ENCODE measurements at regions not wholly inside any gene's neighbourhood (a gene's known extent, or its start where the extent isn't known, plus 50 kb on each side); places are given as distances from the start of the nearest gene placed in this dataset.

DNA sequence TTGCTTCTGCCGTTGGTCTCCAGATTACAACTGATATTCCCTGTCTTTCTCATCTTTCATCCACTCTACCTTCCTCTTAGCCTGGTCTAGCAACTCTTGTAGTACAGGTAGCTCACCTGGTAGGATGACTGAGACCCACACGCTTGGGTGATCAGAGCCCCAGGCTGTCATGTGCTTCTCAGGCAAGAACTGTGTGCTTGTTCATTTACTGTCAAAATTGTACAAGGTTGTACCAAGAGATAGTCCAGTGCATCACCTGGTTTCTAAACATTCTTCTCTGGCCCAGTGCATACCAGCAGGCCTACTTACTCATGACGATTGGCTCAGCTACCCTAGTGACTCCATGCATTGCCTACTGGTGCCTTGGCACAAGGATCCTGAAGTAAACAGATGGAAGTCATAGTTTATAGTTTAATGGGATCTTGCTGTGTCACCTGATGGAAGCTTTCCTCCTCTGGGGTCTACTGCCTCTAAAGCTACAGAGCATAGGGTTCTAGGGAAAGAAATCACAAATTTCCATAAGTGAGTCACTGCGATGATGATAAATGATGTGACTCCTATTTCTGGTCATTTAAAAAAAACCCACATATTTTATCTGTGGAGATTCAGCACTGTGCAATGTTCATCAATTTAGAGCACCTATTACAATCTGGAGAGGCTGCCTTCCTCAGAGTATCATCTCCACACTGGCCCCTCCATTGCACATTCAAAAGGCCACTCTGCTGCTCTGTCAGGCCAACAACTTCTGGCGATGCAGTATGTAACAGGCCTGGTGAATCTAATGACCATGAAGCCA lies 481.8 kb upstream of the MEIS1 start:
- no peak overlapping the region for H3K4me3 ChIP-seq

DNA sequence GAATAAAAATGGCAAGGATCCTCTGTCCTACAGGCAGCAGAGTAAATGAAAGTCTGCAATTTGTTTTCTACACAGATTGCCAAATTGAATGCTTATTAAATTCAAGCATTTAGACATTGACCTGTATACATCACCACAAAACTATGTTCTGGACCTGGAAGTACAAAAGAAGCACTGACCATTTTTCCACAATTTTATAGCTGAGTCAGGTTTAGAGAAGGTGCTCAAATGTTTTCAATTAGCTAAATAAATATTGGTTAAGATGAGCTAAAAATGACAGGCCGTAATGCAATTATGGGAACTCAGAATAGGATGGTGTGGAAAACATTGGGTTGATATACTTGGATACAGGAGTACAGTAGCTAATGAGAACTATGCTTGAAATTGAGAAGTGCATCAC lies 490.7 kb upstream of the MEIS1 start:
- H3K36me3 ChIP-seq (replicated peaks; ENCODE audit: insufficient read depth, low read depth) = no peaks in the 10 kb centered on the region
- no peak overlapping the region for H3K4me3 ChIP-seq
- TF ChIP-seq EZH2 (IDR thresholded peaks at IDR 0.05; ENCODE audit: borderline replicate concordance) (no peak), EZH2phosphoT487 (IDR thresholded peaks at IDR 0.05; ENCODE audit: low read depth, severe bottlenecking, unreplicated experiment) (no peak)
- TF ChIP-seq, protein P1, sequence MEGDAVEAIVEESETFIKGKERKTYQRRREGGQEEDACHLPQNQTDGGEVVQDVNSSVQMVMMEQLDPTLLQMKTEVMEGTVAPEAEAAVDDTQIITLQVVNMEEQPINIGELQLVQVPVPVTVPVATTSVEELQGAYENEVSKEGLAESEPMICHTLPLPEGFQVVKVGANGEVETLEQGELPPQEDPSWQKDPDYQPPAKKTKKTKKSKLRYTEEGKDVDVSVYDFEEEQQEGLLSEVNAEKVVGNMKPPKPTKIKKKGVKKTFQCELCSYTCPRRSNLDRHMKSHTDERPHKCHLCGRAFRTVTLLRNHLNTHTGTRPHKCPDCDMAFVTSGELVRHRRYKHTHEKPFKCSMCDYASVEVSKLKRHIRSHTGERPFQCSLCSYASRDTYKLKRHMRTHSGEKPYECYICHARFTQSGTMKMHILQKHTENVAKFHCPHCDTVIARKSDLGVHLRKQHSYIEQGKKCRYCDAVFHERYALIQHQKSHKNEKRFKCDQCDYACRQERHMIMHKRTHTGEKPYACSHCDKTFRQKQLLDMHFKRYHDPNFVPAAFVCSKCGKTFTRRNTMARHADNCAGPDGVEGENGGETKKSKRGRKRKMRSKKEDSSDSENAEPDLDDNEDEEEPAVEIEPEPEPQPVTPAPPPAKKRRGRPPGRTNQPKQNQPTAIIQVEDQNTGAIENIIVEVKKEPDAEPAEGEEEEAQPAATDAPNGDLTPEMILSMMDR (IDR thresholded peaks at IDR 0.05; ENCODE audit: poor library complexity) = no peak
- H3K4me1 ChIP-seq (ENCODE audit: insufficient read depth) = no peaks in the 10 kb centered on the region
- no peaks in the 10 kb centered on the region for H3K9me2 ChIP-seq (replicated peaks; ENCODE audit: insufficient read depth)
- no peaks in the 10 kb centered on the region for H3K27me3 ChIP-seq
- WGBS (ENCODE audit: low lambda C conversion rate, missing lambda C conversion rate) = 89% methylated on average over 1 of the region's 1 CpG
- no peaks in the 10 kb centered on the region for H3K9me3 ChIP-seq (ENCODE audit: low read depth)
- no peak overlapping the region for H3K4me2 ChIP-seq
- H4K20me1 ChIP-seq (ENCODE audit: insufficient read depth, poor library complexity, severe bottlenecking) = no peaks in the 10 kb centered on the region
- no peak overlapping the region for H3K27ac ChIP-seq
- no peak for DNase-seq (ENCODE audit: low spot score)
- H3K79me2 ChIP-seq = no peaks in the 10 kb centered on the region
- H2AFZ ChIP-seq = no peak overlapping the region

More for the DNA sequence above, 481.8 kb upstream of the MEIS1 start:
- no peak for DNase-seq (ENCODE audit: low spot score)
- TF ChIP-seq, protein P1 (IDR thresholded peaks at IDR 0.05; ENCODE audit: poor library complexity) = no peak
- TF ChIP-seq EZH2phosphoT487 (IDR thresholded peaks at IDR 0.05; ENCODE audit: low read depth, severe bottlenecking, unreplicated experiment) (no peak), EZH2 (IDR thresholded peaks at IDR 0.05; ENCODE audit: borderline replicate concordance) (no peak)
- H3K79me2 ChIP-seq = no peaks in the 10 kb centered on the region
- H3K4me1 ChIP-seq (ENCODE audit: insufficient read depth) = no peaks in the 10 kb centered on the region
- no peaks in the 10 kb centered on the region for H4K20me1 ChIP-seq (ENCODE audit: insufficient read depth, poor library complexity, severe bottlenecking)
- no peak overlapping the region for H3K4me2 ChIP-seq
- H2AFZ ChIP-seq = no peak overlapping the region
- H3K36me3 ChIP-seq (replicated peaks; ENCODE audit: insufficient read depth, low read depth) = no peaks in the 10 kb centered on the region
- H3K9me3 ChIP-seq (ENCODE audit: low read depth) = no peaks in the 10 kb centered on the region
- no peaks in the 10 kb centered on the region for H3K27me3 ChIP-seq
- no peaks in the 10 kb centered on the region for H3K9me2 ChIP-seq (replicated peaks; ENCODE audit: insufficient read depth)
- 91% methylated on average over 5 of the region's 5 CpGs for whole genome bisulfite sequencing (ENCODE audit: low lambda C conversion rate, missing lambda C conversion rate)
- H3K27ac ChIP-seq = no peak overlapping the region

DNA sequence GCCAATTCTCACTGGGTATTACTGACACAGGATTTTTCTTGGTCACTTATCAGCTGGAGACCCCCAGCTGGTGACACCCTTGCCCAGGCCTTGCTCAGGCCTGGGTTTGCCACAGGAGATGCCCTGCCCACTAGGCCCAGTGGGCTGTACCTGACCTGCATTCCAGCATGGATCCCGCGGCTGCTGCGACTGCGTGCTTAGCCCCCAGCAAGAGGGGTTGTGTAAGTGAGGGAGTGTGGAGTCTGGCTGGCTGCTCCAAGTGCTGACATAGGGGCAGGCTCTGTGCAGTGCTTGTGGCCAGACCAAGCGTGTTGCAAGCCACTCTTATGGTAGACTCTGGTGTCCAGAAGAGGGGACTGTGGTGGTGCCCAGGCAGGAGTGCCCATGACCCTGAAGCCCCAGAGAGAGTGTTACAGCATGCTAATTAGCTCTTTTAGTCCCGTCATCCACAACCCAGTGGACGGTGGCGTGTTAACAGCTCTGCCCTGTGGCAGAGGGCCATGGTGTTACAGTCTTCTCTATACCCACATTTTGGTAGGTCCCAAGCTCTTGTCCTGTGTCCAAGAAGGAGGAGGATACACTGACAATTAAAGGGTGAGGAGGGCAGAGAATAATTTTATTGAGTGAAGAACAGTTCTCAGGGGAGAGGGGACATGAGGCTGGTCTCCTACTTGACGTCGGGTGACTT lies 491.7 kb upstream of the MEIS1 start:
- Histone ChIP-seq H3K9me3 (ENCODE audit: low read depth) (no peaks in the 10 kb centered on the region), H3K4me3 (no peak overlapping the region), H4K20me1 (ENCODE audit: insufficient read depth, poor library complexity, severe bottlenecking) (no peaks in the 10 kb centered on the region), H3K4me1 (ENCODE audit: insufficient read depth) (no peaks in the 10 kb centered on the region), H3K9me2 (replicated peaks; ENCODE audit: insufficient read depth) (no peaks in the 10 kb centered on the region), H3K27ac (no peak overlapping the region), H2AFZ (no peak overlapping the region), H3K79me2 (no peaks in the 10 kb centered on the region), H3K36me3 (replicated peaks; ENCODE audit: insufficient read depth, low read depth) (no peaks in the 10 kb centered on the region), H3K27me3 (no peaks in the 10 kb centered on the region), H3K4me2 (no peak overlapping the region)
- TF ChIP-seq, protein P1 (IDR thresholded peaks at IDR 0.05; ENCODE audit: poor library complexity) = no peak
- TF ChIP-seq EZH2phosphoT487 (IDR thresholded peaks at IDR 0.05; ENCODE audit: low read depth, severe bottlenecking, unreplicated experiment) (no peak), EZH2 (IDR thresholded peaks at IDR 0.05; ENCODE audit: borderline replicate concordance) (no peak)
- 95% methylated on average over 10 of the region's 10 CpGs for WGBS (ENCODE audit: low lambda C conversion rate, missing lambda C conversion rate)
- DNase-seq (ENCODE audit: low spot score) = no peak
